ENCODE measurements at regions not wholly inside any gene's neighbourhood (a gene's known extent, or its start where the extent isn't known, plus 50 kb on each side); places are given as distances from the start of the nearest gene placed in this dataset.
A peak's percentile ranks its signal among the peaks of the same experiment; 100 is the strongest.
"Not testable (repeated sequence)": the region's sequence is repeated elsewhere in the genome, so short reads cannot be mapped to it uniquely, and the experiment has no call there.

DNA sequence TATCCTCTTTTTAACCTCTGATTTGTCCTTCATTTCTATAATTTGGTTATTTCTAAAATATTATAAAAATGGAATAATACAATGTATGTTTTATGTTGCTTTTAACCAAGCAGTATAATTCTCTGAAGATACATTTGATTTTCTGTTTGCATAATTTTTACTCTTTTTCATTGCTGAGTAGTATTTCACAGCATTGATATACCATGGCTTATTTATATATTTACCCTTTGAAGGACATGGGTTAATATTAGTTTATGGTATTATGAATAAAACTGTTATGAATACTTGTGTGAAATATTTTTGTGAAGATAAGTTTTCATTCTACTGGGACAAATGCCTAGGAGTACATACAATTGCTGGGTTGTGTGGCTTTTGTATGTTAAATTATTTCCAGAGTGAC is 748.6 kb downstream of the TENT5A start:
- no peak for DNase-seq (ENCODE audit: low read depth)

- no peak for DNase-seq (ENCODE audit: low read depth)
These were observed 749.3 kb downstream of the TENT5A start for GRCh38 chr6:81003156-81003555.

- no peak for DNase-seq (ENCODE audit: low read depth)
These were observed 750.4 kb downstream of the TENT5A start for GRCh38 chr6:81002126-81002525.

- DNase-seq (ENCODE audit: low read depth) = no peak
These were observed 761.2 kb downstream of the TENT5A start for GRCh38 chr6:80991316-80991715.

DNA sequence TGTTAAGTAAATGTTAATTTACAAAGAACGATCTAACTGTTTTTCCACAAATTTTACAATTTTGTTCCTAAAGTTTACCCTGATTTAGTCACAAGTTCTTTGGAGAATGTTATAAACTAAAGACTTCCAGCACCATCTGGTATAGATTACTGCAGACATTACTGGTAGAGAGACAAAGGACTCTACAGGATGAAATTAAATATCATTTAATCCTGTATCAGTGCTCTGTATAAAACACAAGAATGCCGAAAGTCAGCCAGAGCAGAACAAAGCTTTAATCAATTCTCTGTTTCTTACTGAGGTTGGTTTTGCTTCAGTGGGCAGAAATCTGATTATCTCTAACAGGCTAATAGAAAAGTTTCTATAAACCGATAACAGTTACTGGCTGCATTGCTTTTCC is 763.6 kb downstream of the TENT5A start:
- no peak for DNase-seq (ENCODE audit: low read depth)

DNA sequence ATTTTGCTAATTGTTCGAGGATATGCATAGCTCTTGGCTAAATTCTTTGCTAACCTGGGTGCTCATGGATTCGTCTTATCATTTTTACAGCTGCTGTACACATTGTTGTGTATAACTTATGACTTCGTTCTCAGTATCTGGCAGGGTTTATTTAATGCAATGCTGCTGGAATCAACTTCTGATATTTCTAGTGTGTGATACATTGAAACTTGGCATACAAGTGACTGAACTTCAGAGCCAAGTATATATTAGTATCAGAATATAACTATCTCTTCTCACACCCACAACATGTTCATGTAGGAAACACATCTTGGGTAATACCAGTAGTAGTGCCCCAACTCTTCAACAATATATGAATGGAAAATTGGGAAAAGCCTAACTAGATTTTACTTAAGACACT is 764.2 kb downstream of the TENT5A start:
- DNase-seq (ENCODE audit: low read depth) = no peak

DNA sequence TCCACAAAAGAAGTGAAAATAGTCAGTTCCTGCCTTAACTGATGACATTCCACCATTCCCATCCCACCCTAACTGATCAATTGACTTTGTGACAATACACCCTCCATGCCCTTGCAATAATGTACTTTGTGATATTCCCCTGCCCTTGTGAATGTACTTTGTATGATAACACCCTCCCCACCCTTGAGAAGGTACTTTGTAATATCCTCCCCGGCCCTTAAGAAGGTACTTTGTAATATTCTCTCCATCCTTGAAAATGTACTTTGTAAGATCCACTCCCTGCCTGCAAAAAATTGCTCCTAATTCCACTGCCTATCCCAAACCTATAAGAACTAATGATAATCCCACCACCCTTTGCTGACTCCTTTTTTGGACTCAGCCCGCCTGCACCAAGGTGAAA is 771.3 kb downstream of the TENT5A start:
- DNase-seq (ENCODE audit: low read depth) = not testable (repeated sequence)

GRCh38 chr6:80976336-80976735 is 776.1 kb downstream of the TENT5A start:
- no peak for DNase-seq (ENCODE audit: low read depth)

GRCh38 chr6:80974579-80974978 is 777.9 kb downstream of the TENT5A start:
- DNase-seq (ENCODE audit: low read depth) = no peak

DNA sequence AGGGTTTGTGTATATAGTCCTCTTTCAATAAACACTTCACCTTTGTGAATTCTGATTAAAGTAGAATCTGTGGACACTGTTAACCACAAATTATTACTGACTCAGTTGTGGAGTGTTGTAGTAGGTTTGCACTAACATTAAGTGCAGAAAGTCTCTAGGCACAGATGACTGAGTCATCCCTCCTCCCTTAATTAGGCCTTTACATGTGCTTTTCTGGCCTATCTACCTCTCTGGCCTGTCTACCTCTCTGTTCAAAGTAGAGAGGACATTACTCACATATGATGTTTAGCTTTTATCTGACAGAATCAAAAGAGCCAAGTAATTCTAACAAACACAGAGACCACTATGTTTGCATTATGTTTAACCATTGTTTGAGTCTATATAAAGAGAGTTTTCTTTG is 783.0 kb downstream of the TENT5A start:
- DNase-seq (ENCODE audit: low read depth) = peak; percentile 1

DNA sequence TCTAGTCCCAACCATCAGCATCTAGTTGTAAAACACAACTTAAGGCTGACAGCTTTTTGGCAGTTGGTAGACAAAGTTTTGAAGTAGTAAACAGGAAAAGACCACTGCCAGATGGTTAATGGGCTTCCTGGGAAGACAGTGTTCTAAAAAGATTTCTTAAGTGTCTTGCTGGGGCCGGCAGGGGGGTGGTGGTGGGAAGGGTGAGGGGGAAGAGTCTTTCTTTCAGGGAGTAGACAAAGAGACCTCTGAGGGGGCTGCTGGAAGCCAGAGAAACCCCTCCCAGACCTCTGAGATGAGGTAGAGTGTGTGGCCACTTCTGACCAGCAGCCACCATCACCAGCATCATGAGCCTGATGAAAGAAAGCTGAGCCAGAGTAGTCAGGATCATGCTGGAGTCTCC is 784.9 kb downstream of the TENT5A start:
- no peak for DNase-seq (ENCODE audit: low read depth)

DNA sequence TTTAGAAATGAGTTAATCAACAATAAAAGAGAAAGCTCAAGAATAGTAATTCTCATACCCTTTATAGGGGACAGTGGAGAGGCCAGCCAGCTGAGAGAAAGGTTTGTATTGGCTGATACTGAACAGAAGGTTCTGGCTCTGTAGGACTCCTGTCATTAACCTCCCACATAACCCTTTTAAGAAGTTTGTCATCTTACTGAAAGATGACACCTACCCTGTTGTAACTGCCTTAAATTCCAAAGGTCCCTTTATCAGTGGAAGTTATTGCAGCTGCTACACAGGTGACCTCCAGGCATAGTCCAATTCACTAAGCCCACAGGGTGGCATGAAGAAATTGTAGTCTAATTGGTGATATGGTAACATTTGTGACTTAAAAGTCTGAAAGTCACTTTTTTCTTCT is 790.1 kb downstream of the TENT5A start:
- DNase-seq (ENCODE audit: low read depth) = no peak

- DNase-seq (ENCODE audit: low read depth) = no peak
These were observed 791.3 kb downstream of the TENT5A start for GRCh38 chr6:80961166-80961565.

GRCh38 chr6:80959034-80959433 is 793.4 kb downstream of the TENT5A start:
- DNase-seq (ENCODE audit: low read depth) = no peak

DNA sequence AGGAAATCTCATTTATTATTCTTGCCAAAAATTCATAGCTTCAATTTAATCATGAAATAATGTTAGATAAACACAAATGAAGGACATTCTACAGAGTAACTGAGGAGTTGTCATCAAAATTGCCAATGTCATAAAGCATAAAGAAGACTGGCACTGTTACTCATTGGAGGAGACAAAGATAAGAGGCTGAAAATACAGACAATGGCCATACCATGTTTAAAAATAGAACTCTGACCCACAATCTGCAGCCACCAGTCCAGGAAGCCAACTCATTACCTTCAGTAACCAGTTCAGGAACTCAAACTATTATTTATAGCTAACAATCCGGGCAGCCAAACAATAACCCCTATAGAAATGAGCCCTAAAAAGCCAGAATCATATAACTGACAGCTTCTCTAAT is 795.6 kb downstream of the TENT5A start:
- no peak for DNase-seq (ENCODE audit: low read depth)

- DNase-seq (ENCODE audit: low read depth) = not testable (repeated sequence)
These were observed 800.0 kb downstream of the TENT5A start for GRCh38 chr6:80952479-80952878.

DNA sequence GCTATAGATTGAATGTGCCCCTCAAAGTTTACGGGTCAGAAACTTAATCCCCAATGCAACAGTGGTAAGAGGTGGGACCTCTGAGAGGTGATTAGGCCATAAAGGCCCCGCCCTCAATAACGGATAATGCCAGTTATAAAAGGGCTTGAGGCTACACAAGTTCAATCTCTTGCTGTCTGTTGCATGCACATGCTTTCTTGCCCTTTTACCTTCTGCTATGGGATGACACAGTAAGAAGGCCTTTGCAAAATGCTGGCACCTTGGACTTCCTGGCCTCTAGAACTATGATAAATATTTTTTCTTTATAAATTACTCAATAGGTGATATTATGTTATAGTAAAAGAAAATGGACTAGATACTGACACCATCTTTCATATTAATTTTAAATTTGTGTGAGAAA is 806.1 kb downstream of the TENT5A start:
- no peak for DNase-seq (ENCODE audit: low read depth)

GRCh38 chr6:80942911-80943310 is 809.6 kb downstream of the TENT5A start:
- DNase-seq (ENCODE audit: low read depth) = no peak

DNA sequence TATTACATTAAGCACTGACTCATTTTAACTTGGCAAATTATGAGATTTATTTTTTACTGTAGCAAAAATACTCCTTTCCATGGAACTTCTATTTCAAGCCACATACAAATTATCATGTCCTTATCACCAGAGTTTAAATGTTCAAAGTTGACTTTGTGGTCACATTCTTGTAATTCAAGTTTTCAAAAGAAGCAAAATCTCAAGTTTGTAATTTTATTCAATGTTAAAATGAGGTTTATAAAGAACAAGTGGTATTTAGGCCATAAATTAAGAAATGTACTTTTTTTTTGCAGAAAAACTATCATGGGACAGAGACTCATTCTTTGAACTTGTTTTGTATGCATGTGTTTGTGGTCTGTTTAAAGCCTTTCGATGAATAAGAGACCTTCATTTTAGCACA is 811.5 kb downstream of the TENT5A start:
- no peak for DNase-seq (ENCODE audit: low read depth)

DNA sequence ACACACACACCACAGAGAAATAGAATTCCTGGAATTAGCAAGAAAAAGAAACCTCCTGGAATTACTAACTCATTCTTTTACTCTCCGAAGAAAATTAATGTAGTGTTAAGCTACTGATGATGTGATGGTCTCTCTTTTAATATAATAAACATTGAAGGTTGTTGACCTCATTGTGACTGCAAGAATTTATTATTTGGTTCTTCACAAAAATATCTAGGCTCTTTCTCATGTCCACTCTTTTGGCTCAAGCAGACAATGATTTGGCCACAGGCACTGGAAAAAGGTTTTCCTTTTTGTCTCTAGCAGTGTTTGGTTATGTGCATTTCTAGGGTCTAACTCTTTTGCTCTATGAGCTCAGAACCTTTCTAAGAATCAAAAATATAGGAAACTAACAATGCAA is 811.9 kb downstream of the TENT5A start:
- no peak for DNase-seq (ENCODE audit: low read depth)

DNA sequence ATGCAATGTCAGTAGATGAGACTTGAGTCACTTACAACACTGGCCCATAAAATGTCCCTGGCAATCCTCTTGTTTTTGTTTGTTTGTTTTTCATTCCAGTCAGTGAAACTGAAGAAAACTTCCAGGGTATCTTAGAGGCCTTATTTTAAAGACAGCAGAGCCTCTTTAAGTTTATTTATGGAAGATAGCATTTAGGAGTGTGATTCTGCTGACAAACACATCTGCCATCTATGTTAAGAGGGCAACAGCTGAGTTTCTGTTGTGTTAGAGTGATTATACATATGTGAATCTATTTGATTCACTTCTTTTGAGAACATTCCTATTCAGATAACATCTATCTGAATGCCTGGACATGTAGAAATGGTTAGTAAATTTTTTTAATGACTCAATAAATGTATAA is 812.6 kb downstream of the TENT5A start:
- no peak for DNase-seq (ENCODE audit: low read depth)

GRCh38 chr6:80939480-80939879 is 813.0 kb downstream of the TENT5A start:
- no peak for DNase-seq (ENCODE audit: low read depth)

DNA sequence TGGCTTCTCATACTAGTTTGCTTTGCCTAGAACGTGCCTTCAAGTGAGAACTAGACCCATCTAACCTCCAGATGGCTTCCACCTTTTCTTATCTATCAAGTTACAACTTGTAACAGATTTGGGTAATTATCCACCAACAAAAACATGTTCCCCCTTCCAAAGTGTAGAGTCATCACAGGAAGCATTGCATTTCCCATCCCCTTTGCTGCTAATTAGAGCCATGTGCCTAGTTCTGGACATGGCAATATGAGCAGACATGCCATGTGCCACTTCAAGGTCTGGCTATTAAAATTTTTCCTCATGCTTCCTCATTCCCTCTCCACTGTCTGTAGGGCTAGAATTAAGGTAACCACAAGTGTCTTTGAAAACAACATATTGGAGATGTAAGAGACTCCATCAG is 814.4 kb downstream of the TENT5A start:
- DNase-seq (ENCODE audit: low read depth) = no peak

DNA sequence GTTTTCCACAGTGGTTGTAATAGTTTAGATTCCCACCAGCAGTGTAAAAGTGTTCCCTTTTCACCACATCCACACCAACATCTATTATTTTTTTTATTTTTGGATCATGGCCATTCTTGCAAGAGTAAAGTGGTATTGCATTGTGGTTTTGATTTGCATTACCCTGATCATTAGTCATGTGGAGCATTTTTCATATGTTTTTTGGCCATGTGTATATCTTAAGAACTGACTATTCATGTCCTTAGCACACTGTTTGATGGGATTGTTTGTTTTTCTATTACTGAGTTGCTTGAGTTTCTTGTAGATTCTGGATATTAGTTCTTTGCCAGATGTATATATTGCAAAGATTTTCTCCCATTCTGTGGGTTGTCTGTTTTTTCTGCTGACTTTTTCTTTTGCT is 820.1 kb downstream of the TENT5A start:
- DNase-seq (ENCODE audit: low read depth) = no peak

GRCh38 chr6:80930376-80930775 is 822.1 kb downstream of the TENT5A start:
- DNase-seq (ENCODE audit: low read depth) = no peak
